ENCODE measurements at regions not wholly inside any gene's neighbourhood (a gene's known extent, or its start where the extent isn't known, plus 50 kb on each side); places are given as distances from the start of the nearest gene placed in this dataset.

DNA sequence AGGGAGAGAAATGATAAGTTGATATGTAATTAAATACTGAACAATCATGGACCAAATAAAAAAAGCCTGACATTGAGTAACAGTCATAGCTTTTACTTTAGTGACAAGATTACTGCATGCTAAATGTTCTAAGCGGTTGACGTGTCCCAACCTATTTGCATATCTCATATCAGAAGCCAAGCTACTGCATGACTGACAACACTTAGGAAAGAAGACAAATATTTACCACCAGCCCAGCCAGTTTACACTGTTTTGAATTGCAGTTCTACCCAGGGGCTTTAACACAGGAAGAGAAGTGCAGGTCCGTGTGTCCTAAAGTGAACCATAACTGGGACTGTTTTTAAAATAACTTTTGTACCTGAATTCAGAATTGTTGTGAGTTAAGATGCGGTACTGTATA is 219.9 kb downstream of the PRDM9 start:
- Histone ChIP-seq H3K4me1 (no peaks in the 10 kb centered on the region), H3K27me3 (no peaks in the 10 kb centered on the region), H3K27ac (no peak overlapping the region), H3K9me3 (peaks cover 0 to under 1% (median 0%) of the 10 kb centered on the region in 12 donors), H3K36me3 (no peaks in the 10 kb centered on the region), H3K4me3 (no peak overlapping the region)
- 48 to 70% (median 58%) methylated on average over 4 of the region's 4 CpGs for WGBS, 4 donors
- no peak for TF ChIP-seq POLR2A (IDR thresholded peaks at IDR 0.05)
- TF ChIP-seq, protein P1, sequence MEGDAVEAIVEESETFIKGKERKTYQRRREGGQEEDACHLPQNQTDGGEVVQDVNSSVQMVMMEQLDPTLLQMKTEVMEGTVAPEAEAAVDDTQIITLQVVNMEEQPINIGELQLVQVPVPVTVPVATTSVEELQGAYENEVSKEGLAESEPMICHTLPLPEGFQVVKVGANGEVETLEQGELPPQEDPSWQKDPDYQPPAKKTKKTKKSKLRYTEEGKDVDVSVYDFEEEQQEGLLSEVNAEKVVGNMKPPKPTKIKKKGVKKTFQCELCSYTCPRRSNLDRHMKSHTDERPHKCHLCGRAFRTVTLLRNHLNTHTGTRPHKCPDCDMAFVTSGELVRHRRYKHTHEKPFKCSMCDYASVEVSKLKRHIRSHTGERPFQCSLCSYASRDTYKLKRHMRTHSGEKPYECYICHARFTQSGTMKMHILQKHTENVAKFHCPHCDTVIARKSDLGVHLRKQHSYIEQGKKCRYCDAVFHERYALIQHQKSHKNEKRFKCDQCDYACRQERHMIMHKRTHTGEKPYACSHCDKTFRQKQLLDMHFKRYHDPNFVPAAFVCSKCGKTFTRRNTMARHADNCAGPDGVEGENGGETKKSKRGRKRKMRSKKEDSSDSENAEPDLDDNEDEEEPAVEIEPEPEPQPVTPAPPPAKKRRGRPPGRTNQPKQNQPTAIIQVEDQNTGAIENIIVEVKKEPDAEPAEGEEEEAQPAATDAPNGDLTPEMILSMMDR (IDR thresholded peaks at IDR 0.05): no peak
- ATAC-seq (peak in 2 of 4 donors; percentile 38 to 72), DNase-seq (no peak)
- intact Hi-C loops (cut with DNase I): no loop called here

DNA sequence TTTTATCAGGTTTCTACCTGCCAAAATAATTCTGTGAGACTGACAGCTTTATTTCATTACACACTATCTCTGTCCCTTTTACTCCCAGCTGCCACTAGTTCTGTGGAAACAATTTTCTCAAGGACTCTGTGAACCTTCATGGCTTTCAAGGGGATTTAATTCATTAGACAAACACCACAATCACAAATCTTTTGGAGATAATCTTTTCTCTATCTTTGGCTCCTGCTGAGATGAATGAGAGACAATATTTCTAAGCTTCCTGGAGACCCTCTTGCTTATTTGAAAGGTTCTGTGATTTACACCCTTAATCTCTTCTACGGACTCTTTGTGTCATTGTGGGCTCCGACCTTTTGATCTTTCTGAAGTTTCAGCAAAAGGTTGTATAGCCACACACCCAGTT is 222.6 kb downstream of the PRDM9 start:
- Histone ChIP-seq H3K4me1 (no peaks in the 10 kb centered on the region), H3K9me3 (peaks cover 0 to 13% (median 0%) of the 10 kb centered on the region in 12 donors), H3K36me3 (no peaks in the 10 kb centered on the region), H3K4me3 (no peak overlapping the region), H3K27ac (no peak overlapping the region), H3K27me3 (no peaks in the 10 kb centered on the region)
- ATAC-seq: no peak
- intact Hi-C loops (cut with DNase I): no loop called here
- 34 to 60% (median 46%) methylated on average over 2 of the region's 2 CpGs for WGBS, 4 donors
- no peak for DNase-seq
- TF ChIP-seq, protein P1 (IDR thresholded peaks at IDR 0.05): no peak
- no peak for TF ChIP-seq POLR2A (IDR thresholded peaks at IDR 0.05)

DNA sequence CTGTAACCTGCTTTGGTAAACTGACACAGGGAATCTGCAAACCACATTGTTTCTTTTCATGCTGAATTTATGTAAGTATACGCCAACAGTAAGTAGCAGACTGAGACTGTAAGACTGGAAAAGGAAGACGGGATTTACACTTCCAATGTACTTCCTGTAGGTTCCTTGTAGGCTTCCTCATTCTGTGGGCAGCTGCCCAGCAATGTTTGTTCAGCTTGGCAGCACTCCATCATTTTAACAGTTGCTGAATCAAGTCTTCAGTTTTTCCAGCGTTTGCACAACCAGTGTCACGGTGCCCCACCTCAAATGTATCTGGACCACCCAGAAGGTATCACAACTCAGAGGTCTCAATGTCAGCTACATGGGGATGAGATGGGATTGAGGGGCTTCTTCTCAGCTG is 232.6 kb downstream of the PRDM9 start:
- WGBS, 4 donors: 55 to 64% (median 59%) methylated on average over 4 of the region's 4 CpGs

DNA sequence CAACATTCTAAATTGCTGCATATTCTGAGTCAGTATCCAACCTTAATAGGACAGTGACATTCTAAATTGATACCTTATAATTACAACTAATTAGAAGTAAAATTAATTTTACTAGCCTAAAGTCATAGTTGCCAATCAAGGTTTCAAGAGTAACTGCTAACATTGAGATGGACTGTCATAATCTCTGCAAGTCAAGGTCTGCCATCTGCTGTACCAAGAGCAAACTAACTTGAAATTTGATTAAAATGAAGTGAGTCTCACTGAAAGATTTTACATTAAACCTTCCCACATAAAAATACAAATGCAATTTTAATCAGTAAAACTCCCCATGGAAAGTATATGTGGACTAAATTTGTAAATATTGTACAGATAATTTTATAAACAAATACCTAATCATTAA is 235.3 kb downstream of the PRDM9 start:
- H3K27ac ChIP-seq: no peak overlapping the region
- ATAC-seq (no peak), DNase-seq (no peak)
- H3K4me1 ChIP-seq: no peaks in the 10 kb centered on the region
- TF ChIP-seq, protein P1 (IDR thresholded peaks at IDR 0.05): peak in 4 of 12 donors; percentile 8 to 27 (median 12)
- no peak for TF ChIP-seq POLR2A (IDR thresholded peaks at IDR 0.05)
- H3K36me3 ChIP-seq: no peaks in the 10 kb centered on the region
- intact Hi-C loops (cut with DNase I): loop anchor here in 4 of 10 donors (2.0 to 10.0 kb wide), 3 partner anchors 388 to 390 kb away; no protein-coding TSS in a partner anchor
- H3K9me3 ChIP-seq: peaks cover 0 to 5% (median 0%) of the 10 kb centered on the region in 12 donors
- no peak overlapping the region for H3K4me3 ChIP-seq
- H3K27me3 ChIP-seq: peaks cover 0 to 3% (median 0%) of the 10 kb centered on the region in 9 donors

More for the DNA sequence above, 232.6 kb downstream of the PRDM9 start:
- intact Hi-C loops (cut with DNase I): loop anchor here in 3 of 10 donors (5.0 to 10.0 kb wide), 2 partner anchors 385 to 388 kb away; no protein-coding TSS in a partner anchor
- peaks cover 0 to 5% (median 0%) of the 10 kb centered on the region in 12 donors for H3K9me3 ChIP-seq
- no peaks in the 10 kb centered on the region for H3K36me3 ChIP-seq
- no peak overlapping the region for H3K4me3 ChIP-seq
- DNase-seq (no peak), ATAC-seq (no peak)
- H3K4me1 ChIP-seq: no peaks in the 10 kb centered on the region
- TF ChIP-seq POLR2A (IDR thresholded peaks at IDR 0.05): no peak
- TF ChIP-seq, protein P1 (IDR thresholded peaks at IDR 0.05): no peak
- no peak overlapping the region for H3K27ac ChIP-seq
- peaks cover 0 to 3% (median 0%) of the 10 kb centered on the region in 9 donors for H3K27me3 ChIP-seq

All from heart left ventricle (tissue), 16 donors.